Nephron (organoid): ENCODE measurements at regions not wholly inside any gene's neighbourhood (a gene's known extent, or its start where the extent isn't known, plus 50 kb on each side); places are given as distances from the start of the nearest gene placed in this dataset.

Experiments
- H3K27ac Mint-ChIP-seq, 3 experiments: 2 replicates each; pipeline ENCODE4 v1.8.0; 2020; ENCODE audit warnings: mixed read lengths in 3 of 3, mild to moderate bottlenecking in 2 of 3, moderate library complexity in 1 of 3
- H3K27me3 Mint-ChIP-seq: 2 replicates; pipeline ENCODE4 v1.8.0; 2021; ENCODE audit warnings: low read depth, mild to moderate bottlenecking, moderate library complexity, mixed read lengths
- H3K36me3 Mint-ChIP-seq: 2 replicates; pipeline ENCODE4 v1.8.0; 2020; ENCODE audit warnings: low read depth, mixed read lengths
- H3K4me1 Mint-ChIP-seq: 2 replicates; pipeline ENCODE4 v1.8.0; 2020; ENCODE audit warnings: mixed read lengths
- H3K4me3 Mint-ChIP-seq, 3 experiments: 2 replicates each; pipeline ENCODE4 v1.8.0; 2020; ENCODE audit warnings: mild to moderate bottlenecking in 3 of 3, mixed read lengths in 3 of 3, moderate library complexity in 2 of 3
- H3K9me3 Mint-ChIP-seq: 2 replicates; pipeline ENCODE4 v1.8.0; 2020; ENCODE audit warnings: mixed read lengths
- TF ChIP-seq, protein P1 (sequence below), 3 experiments: fragments of 200-600 bp; sonication (generic); IDR thresholded peaks; one replicate each; pipeline ENCODE4 v1.5.0; 2021; ENCODE audit warnings: antibody characterized with exemption in 3 of 3; ENCODE audit not compliant: unreplicated experiment in 3 of 3

DNA sequence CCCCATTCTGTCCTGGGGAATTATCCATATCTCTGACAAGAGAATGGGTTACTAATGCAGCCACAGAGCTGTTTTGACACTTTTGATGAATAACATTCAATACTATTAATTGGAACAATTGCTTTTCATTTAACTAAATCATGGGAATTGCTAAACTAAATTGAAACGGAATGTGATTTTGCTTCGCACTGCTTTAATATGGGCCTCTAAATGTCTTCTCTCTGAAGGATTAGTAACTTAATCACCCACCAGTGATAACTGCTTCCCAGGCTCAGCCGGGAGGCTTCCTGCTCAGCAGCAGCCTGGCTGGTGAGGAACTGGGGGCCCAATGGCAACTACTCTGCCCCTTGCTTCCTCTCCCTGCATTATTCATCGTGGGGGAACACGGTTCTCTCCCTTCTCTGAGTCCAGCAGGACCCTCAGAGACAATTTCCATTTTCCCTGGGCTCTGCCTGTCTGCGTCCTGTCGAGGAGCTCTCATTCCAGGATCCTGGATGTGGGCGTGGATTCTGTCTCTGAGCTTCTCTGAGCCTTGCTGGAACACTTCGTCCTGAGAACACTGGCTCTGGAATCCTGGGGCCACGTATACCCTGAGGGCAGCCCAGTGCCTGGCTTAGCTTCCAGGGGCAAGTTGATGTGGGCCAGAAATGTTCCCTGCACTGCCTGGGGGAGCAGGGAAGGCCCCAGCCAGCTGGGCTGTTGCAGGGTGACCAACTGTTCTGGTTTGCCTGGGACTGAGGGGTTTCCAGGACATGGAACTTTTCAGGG, 308.9 kb downstream of the DHX35 start:
- Mint-ChIP-seq H3K27ac (peak overlapping the region; percentile 22 to 74 (median 68)), H3K27me3 (peaks cover 10% of the 10 kb centered on the region), H3K9me3 (peaks cover 7% of the 10 kb centered on the region), H3K4me3 (no peak overlapping the region), H3K4me1 (peaks cover 28% of the 10 kb centered on the region), H3K36me3 (no peaks in the 10 kb centered on the region)
- TF ChIP-seq, protein P1, sequence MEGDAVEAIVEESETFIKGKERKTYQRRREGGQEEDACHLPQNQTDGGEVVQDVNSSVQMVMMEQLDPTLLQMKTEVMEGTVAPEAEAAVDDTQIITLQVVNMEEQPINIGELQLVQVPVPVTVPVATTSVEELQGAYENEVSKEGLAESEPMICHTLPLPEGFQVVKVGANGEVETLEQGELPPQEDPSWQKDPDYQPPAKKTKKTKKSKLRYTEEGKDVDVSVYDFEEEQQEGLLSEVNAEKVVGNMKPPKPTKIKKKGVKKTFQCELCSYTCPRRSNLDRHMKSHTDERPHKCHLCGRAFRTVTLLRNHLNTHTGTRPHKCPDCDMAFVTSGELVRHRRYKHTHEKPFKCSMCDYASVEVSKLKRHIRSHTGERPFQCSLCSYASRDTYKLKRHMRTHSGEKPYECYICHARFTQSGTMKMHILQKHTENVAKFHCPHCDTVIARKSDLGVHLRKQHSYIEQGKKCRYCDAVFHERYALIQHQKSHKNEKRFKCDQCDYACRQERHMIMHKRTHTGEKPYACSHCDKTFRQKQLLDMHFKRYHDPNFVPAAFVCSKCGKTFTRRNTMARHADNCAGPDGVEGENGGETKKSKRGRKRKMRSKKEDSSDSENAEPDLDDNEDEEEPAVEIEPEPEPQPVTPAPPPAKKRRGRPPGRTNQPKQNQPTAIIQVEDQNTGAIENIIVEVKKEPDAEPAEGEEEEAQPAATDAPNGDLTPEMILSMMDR (IDR thresholded peaks at IDR 0.05; ENCODE audit: unreplicated experiment in 3 of 3) = no peak

DNA sequence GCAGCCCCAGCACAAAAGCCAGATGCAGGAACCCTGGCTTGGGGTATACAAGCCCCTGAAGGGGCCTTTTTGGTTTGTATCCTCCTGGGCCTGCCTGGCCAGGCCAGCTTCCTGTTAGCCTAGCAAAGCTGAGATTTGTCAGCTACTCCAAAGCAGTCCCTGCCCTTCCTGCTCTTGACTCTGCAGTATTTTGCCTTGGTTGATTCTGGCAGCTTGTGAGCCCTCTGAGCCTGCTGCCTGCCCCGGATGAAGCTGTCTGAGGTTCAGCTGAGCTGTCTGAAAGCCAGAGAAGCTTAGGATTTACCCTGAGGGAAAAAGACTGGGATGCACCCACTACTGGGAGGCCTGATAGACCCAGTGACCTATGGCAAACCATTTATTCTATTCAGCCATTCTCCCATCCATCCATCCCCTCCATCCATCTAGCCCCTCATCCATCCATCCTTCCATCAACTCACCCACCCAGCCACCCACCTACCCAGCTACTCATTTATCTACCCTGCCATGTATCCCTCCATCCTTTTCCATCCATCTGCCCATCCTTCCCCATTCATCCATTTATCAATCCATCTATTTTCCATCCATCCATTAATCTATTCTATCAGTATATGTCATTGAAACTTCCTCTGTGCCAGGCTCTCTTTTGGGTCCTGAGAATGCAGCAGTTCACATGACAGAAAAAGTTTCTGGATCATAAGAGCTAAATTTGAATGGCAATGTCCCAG, 307.5 kb downstream of the DHX35 start:
- Mint-ChIP-seq H3K27ac (peak overlapping the region; percentile 71 to 81 (median 74)), H3K4me3 (no peak overlapping the region), H3K4me1 (peaks cover 36% of the 10 kb centered on the region), H3K27me3 (peaks cover 14% of the 10 kb centered on the region), H3K36me3 (no peaks in the 10 kb centered on the region), H3K9me3 (no peaks in the 10 kb centered on the region)
- TF ChIP-seq, protein P1 (IDR thresholded peaks at IDR 0.05; ENCODE audit: unreplicated experiment in 3 of 3) = no peak

DNA sequence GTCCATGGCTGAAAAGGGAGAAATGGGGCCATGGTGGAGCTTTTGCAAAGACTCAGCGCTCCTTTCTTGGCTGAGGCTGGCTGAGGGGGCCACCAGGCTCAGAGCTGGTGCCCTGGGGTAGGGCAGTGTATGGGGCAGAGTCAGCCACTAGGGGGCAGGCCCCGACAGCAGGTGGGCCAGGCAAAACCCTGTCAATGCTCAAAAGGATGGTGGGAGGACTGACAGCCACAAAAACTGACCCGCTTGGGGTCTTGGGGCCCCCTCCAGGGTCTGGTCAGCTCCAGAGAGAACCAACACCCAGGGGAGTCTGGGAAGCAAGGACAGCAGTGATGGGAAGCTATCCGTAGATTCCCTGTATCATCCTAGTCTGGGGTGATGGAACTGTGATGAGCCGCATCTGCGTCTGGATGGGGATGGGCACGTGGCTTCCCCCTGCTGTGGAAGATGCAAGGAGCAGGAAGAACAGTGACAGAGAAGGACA, 306.9 kb downstream of the DHX35 start:
- Mint-ChIP-seq H3K4me3 (no peak overlapping the region), H3K27ac (peak overlapping the region; percentile 71 to 81 (median 74)), H3K27me3 (peaks cover 14% of the 10 kb centered on the region), H3K4me1 (peaks cover 41% of the 10 kb centered on the region), H3K36me3 (no peaks in the 10 kb centered on the region), H3K9me3 (no peaks in the 10 kb centered on the region)
- TF ChIP-seq, protein P1 (IDR thresholded peaks at IDR 0.05; ENCODE audit: unreplicated experiment in 3 of 3) = peak; percentile 87 to 94 (median 88)

DNA sequence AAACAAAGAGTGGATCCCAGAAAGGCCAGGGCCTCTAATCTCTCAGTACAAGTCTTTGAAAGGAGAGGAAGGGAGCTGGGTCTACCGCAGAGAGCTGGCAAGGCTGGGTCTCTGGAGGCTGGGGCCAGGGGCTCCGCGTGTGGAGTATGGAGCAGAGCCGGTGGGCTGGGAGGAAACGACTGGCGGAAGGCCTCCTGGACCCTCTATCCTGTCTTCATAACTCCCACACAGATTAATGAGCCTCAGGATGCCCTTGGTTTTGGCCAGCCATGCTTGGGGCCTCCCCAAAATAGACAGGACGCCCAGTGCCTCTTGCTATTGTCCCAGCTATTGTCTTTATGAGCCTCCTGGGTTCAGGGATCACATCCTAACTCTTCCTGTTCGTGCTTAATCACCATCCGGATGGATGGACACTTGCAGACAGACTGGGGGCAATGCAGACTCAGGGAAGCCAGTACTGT, 306.4 kb downstream of the DHX35 start:
- Mint-ChIP-seq H3K27me3 (peaks cover 14% of the 10 kb centered on the region), H3K9me3 (no peaks in the 10 kb centered on the region)

DNA sequence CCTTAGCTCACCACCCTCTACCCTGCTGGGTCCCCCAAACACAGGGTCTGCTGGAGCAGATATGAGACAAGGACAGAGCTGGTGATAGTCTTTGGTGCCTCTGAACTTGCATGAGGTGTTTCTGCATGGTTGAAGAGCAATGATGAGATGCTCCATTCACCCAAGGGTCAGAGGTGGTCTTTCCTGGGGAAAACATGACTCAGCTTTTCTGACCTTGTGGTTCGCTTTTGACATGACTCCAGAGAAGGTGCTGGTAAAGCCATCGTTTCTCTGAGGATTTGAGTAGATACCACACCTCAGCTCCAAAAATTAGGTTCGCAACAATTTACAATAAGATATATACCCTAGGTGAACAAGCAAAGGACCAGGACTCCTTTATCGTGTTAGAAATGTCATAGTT, 304.8 kb downstream of the DHX35 start:
- Mint-ChIP-seq H3K27ac (no peak overlapping the region), H3K36me3 (no peaks in the 10 kb centered on the region), H3K4me1 (peaks cover 45% of the 10 kb centered on the region), H3K4me3 (no peak overlapping the region), H3K9me3 (no peaks in the 10 kb centered on the region), H3K27me3 (peaks cover 12% of the 10 kb centered on the region)
- TF ChIP-seq, protein P1 (IDR thresholded peaks at IDR 0.05; ENCODE audit: unreplicated experiment in 3 of 3) = no peak

More for the DNA sequence above, 306.4 kb downstream of the DHX35 start:
- Mint-ChIP-seq H3K4me3 (no peak overlapping the region), H3K4me1 (peaks cover 41% of the 10 kb centered on the region), H3K27ac (peak overlapping the region; percentile 71 to 81 (median 74)), H3K36me3 (no peaks in the 10 kb centered on the region)
- TF ChIP-seq, protein P1 (IDR thresholded peaks at IDR 0.05; ENCODE audit: unreplicated experiment in 3 of 3) = no peak
